Endodermal cell (in vitro differentiated cells): ENCODE measurements at regions not wholly inside any gene's neighbourhood (a gene's known extent, or its start where the extent isn't known, plus 50 kb on each side); places are given as distances from the start of the nearest gene placed in this dataset.

ENCODE experiments used
- DNase-seq: peaks from one replicate; pipeline ENCODE4 v3.0.0-alpha.2; 2017
- H3K27ac ChIP-seq: 2 replicates; pipeline ENCODE4 v1.5.1; 2013; ENCODE audit warnings: mild to moderate bottlenecking, low read depth, low read length, moderate library complexity
- H3K27me3 ChIP-seq: 2 replicates; pipeline ENCODE4 v1.6.1; 2013; ENCODE audit warnings: mild to moderate bottlenecking, low read length, moderate library complexity; ENCODE audit not compliant: insufficient read depth, control insufficient read depth, poor library complexity, severe bottlenecking
- H3K36me3 ChIP-seq: 2 replicates; pipeline ENCODE4 v1.7.0; 2013; ENCODE audit warnings: mild to moderate bottlenecking, low read length, moderate library complexity; ENCODE audit not compliant: control insufficient read depth, insufficient read depth
- H3K4me1 ChIP-seq: one replicate; pipeline ENCODE4 v1.7.0; 2013; ENCODE audit warnings: low read length; ENCODE audit not compliant: control insufficient read depth, insufficient read depth
- H3K4me3 ChIP-seq: 2 replicates; pipeline ENCODE4 v1.5.1; 2013; ENCODE audit warnings: mild to moderate bottlenecking, low read length, moderate library complexity
- H3K9ac ChIP-seq: 2 replicates; pipeline ENCODE4 v1.6.1; 2013; ENCODE audit warnings: mild to moderate bottlenecking, low read length, moderate library complexity; ENCODE audit not compliant: poor library complexity, severe bottlenecking; ENCODE audit errors: extremely low read depth
- H3K9me3 ChIP-seq: 2 replicates; pipeline ENCODE4 v1.6.1; 2013; ENCODE audit warnings: mild to moderate bottlenecking, low read length, moderate library complexity; ENCODE audit not compliant: control insufficient read depth
- H3K27ac Mint-ChIP-seq: 2 replicates; pipeline ENCODE4 v1.8.0; 2020; ENCODE audit warnings: mixed read lengths
- H3K27me3 Mint-ChIP-seq: 2 replicates; pipeline ENCODE4 v1.8.0; 2021; ENCODE audit warnings: mild to moderate bottlenecking, mixed read lengths; ENCODE audit not compliant: insufficient read depth
- H3K36me3 Mint-ChIP-seq: 2 replicates; pipeline ENCODE4 v1.8.0; 2020; ENCODE audit warnings: low read depth, mixed read lengths
- H3K4me1 Mint-ChIP-seq: 2 replicates; pipeline ENCODE4 v1.8.0; 2020; ENCODE audit warnings: mixed read lengths
- H3K4me3 Mint-ChIP-seq: 2 replicates; pipeline ENCODE4 v1.8.0; 2020; ENCODE audit warnings: mild to moderate bottlenecking, moderate library complexity, mixed read lengths
- H3K9me3 Mint-ChIP-seq: 2 replicates; pipeline ENCODE4 v1.8.0; 2020; ENCODE audit warnings: mild to moderate bottlenecking, mixed read lengths
- WGBS, 2 experiments: methylation state at CpG; one replicate each; pipeline versions ENCODE4 v1.1.5 to v1.1.7; 2013; ENCODE audit warnings: missing lambda C conversion rate in 2 of 2, mixed read lengths in 1 of 2; ENCODE audit not compliant: insufficient coverage in 1 of 2, insufficient read length in 1 of 2; 5-methylcytosine and 5-hydroxymethylcytosine counted together
- TF ChIP-seq, protein P1 (sequence below): fragments of 200-600 bp; sonication (generic); conservative IDR thresholded peaks from 2 replicates; pipeline ENCODE4 v1.5.0; 2021; ENCODE audit warnings: antibody characterized with exemption, mild to moderate bottlenecking

DNA sequence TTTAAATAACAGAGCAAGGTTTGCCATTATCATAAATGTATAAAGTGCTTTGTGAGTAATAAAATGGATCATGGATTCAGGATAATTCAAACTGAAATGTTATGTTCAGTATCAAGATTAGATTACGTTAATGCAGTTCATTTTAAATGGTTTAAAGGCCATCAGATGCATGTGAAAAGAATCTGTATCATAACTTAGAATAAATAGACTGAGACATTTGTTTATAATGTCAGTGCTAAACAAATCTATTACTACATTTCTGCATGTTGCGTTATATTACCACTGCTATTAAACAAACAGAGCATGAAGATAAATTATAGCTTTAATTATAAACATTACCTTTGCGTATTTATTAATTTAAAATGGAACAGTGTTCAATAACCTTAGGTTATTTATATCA is 160.2 kb downstream of the TOX3 start:
- H3K9me3 ChIP-seq = no peaks in the 10 kb centered on the region
- Mint-ChIP-seq H3K27me3 (no peaks in the 10 kb centered on the region), H3K4me1 (peaks cover 16% of the 10 kb centered on the region), H3K36me3 (no peaks in the 10 kb centered on the region), H3K9me3 (no peaks in the 10 kb centered on the region), H3K4me3 (no peak overlapping the region), H3K27ac (no peak overlapping the region)
- H3K4me1 ChIP-seq = peaks cover 11% of the 10 kb centered on the region
- H3K9ac ChIP-seq = no peak overlapping the region
- no peak overlapping the region for H3K27ac ChIP-seq
- no peak overlapping the region for H3K4me3 ChIP-seq
- 88% methylated on average over 1 of the region's 3 CpGs; no CpG with 5 or more reads in 1 of the 2 experiments for WGBS, 2 experiments
- no peaks in the 10 kb centered on the region for H3K36me3 ChIP-seq
- no peak for DNase-seq
- TF ChIP-seq, protein P1, sequence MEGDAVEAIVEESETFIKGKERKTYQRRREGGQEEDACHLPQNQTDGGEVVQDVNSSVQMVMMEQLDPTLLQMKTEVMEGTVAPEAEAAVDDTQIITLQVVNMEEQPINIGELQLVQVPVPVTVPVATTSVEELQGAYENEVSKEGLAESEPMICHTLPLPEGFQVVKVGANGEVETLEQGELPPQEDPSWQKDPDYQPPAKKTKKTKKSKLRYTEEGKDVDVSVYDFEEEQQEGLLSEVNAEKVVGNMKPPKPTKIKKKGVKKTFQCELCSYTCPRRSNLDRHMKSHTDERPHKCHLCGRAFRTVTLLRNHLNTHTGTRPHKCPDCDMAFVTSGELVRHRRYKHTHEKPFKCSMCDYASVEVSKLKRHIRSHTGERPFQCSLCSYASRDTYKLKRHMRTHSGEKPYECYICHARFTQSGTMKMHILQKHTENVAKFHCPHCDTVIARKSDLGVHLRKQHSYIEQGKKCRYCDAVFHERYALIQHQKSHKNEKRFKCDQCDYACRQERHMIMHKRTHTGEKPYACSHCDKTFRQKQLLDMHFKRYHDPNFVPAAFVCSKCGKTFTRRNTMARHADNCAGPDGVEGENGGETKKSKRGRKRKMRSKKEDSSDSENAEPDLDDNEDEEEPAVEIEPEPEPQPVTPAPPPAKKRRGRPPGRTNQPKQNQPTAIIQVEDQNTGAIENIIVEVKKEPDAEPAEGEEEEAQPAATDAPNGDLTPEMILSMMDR = no peak
- H3K27me3 ChIP-seq = no peaks in the 10 kb centered on the region

DNA sequence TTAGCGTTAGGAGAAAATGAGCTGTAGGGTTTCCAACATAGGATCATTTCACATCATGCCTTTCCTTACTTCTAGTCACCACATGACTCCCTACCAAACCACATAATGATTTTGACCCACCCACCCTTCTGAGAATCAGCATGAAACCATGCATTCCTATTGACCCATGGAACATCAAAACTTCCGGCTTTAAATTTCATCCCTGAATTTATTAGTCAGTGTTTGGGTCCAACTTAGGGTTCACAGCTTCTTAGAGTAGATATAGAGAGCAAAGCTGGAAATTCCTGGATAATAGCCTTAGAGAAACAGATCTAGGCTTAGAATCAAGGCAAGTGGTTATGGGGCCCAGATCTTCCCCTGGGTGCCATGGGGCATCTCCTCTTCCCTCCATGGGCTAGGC is 162.6 kb downstream of the TOX3 start:
- no peak overlapping the region for H3K27ac ChIP-seq
- WGBS, 2 experiments = 88 to 100% methylated on average over 1 to 2 of the region's 2 CpGs
- no peaks in the 10 kb centered on the region for H3K27me3 Mint-ChIP-seq

DNA sequence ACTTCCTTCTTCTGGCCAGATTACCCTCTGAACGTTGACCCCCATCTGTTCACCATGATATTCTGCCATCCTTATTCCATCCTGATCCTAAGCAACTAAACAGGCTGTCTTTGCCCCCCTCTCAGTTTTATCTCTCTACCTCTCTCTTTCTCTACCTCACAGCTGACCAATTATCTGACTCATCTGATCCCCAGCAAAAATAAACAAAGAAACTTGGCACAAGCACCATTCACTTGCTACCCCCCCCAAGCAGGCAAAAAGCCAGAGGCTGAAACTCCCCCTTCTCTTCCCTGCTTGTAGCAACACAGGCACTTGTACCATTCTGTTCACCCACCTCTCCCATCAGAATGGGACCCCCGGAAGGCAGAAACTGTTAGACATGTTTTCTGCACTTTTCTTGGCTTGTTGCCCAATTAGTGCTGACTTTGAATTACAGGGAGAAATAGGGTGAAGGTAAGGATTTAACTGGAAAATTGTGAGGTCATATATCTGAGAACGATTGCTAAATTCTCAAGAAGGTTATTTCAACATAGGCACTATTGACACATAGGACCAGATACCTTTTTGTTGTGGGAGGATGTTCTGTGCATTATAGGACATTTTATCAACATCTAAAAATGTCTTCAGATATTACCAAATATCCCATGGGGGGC is 163.2 kb downstream of the TOX3 start:
- Histone ChIP-seq H3K27me3 (no peaks in the 10 kb centered on the region), H3K4me1 (peaks cover 11% of the 10 kb centered on the region), H3K9me3 (no peaks in the 10 kb centered on the region), H3K36me3 (no peaks in the 10 kb centered on the region), H3K4me3 (no peak overlapping the region), H3K27ac (no peak overlapping the region), H3K9ac (no peak overlapping the region)
- H3K9me3 Mint-ChIP-seq = no peaks in the 10 kb centered on the region
- H3K4me3 Mint-ChIP-seq = no peak overlapping the region
- no peak overlapping the region for H3K27ac Mint-ChIP-seq
- TF ChIP-seq, protein P1 = no peak
- no peaks in the 10 kb centered on the region for H3K27me3 Mint-ChIP-seq
- 50 to 76% methylated on average over 1 to 3 of the region's 3 CpGs for WGBS, 2 experiments
- H3K4me1 Mint-ChIP-seq = peaks cover 16% of the 10 kb centered on the region
- H3K36me3 Mint-ChIP-seq = no peaks in the 10 kb centered on the region
- DNase-seq = no peak

More for the DNA sequence above, 162.6 kb downstream of the TOX3 start:
- no peak overlapping the region for H3K27ac Mint-ChIP-seq
- Histone ChIP-seq H3K4me3 (no peak overlapping the region), H3K9me3 (no peaks in the 10 kb centered on the region), H3K4me1 (peaks cover 11% of the 10 kb centered on the region), H3K36me3 (no peaks in the 10 kb centered on the region), H3K27me3 (no peaks in the 10 kb centered on the region), H3K9ac (no peak overlapping the region)
- H3K4me3 Mint-ChIP-seq = no peak overlapping the region
- no peak for DNase-seq
- H3K4me1 Mint-ChIP-seq = peaks cover 16% of the 10 kb centered on the region
- TF ChIP-seq, protein P1 = no peak
- no peaks in the 10 kb centered on the region for H3K9me3 Mint-ChIP-seq
- no peaks in the 10 kb centered on the region for H3K36me3 Mint-ChIP-seq
